SK-N-SH (cell line): ENCODE measurements at regions not wholly inside any gene's neighbourhood (a gene's known extent, or its start where the extent isn't known, plus 50 kb on each side); places are given as distances from the start of the nearest gene placed in this dataset.

Source experiments
- CTCF ChIP-seq: fragments of 200-600 bp; sonication (generic); IDR thresholded peaks from 2 replicates; pipeline ENCODE4 v1.6.1; 2017; ENCODE audit warnings: antibody characterized with exemption, mild to moderate bottlenecking, moderate library complexity
- IRF3 ChIP-seq: fragments of 150-350 bp; IDR thresholded peaks from 2 replicates; pipeline ENCODE4 v1.6.1; 2016; ENCODE audit warnings: mild to moderate bottlenecking, low read depth, low read length
- REST ChIP-seq: IDR thresholded peaks from 2 replicates; pipeline ENCODE4 v1.6.1; 2012; ENCODE audit warnings: mild to moderate bottlenecking, low read depth, low read length, moderate library complexity
- TEAD4 ChIP-seq: IDR thresholded peaks from 2 replicates; pipeline ENCODE4 v1.4.0; 2012; ENCODE audit warnings: mild to moderate bottlenecking, borderline replicate concordance; ENCODE audit not compliant: insufficient read depth

- no peak for TF ChIP-seq CTCF
- TF ChIP-seq REST = no peak
- TF ChIP-seq TEAD4 = no peak
- TF ChIP-seq IRF3 = no peak
Measured at GRCh38 chr7:41885748-41886147, 182.9 kb upstream of the INHBA start.
